Loucy (cell line): ENCODE measurements at regions not wholly inside any gene's neighbourhood (a gene's known extent, or its start where the extent isn't known, plus 50 kb on each side); places are given as distances from the start of the nearest gene placed in this dataset.

Source experiments
- CTCF ChIP-seq: fragments of 200-600 bp; sonication (generic); conservative IDR thresholded peaks from 2 replicates; pipeline ENCODE4 v1.5.1; 2014; ENCODE audit warnings: mild to moderate bottlenecking, antibody characterized with exemption, low read length
- EZH2phosphoT487 ChIP-seq: fragments of 200-600 bp; IDR thresholded peaks from 2 replicates; pipeline ENCODE4 v1.6.1; 2018; ENCODE audit warnings: antibody characterized with exemption, mild to moderate bottlenecking, moderate library complexity, borderline replicate concordance

GRCh38 chr5:36528588-36528987, 77.8 kb upstream of the SLC1A3 start:
- TF ChIP-seq EZH2phosphoT487 (no peak), CTCF (no peak)
